Right cardiac atrium (tissue), 5 donors: ENCODE measurements at regions not wholly inside any gene's neighbourhood (a gene's known extent, or its start where the extent isn't known, plus 50 kb on each side); places are given as distances from the start of the nearest gene placed in this dataset.

Experiments used
- ATAC-seq, 2 donors: fragments of 200-7000 bp; cut with Tn5 transposase; one replicate each; pipeline versions ENCODE4 v1.8.0 to v1.9.1; 2020; ENCODE audit warnings: moderate library complexity in 2 of 2, mild to moderate bottlenecking in 1 of 2
- DNase-seq, 3 donors: peaks; one replicate each; pipeline ENCODE4 v3.0.0-alpha.2; 2020
- H3K27ac ChIP-seq: one replicate; pipeline ENCODE4 v1.5.1; 2013; ENCODE audit warnings: mild to moderate bottlenecking, low read length, control low read depth, moderate library complexity
- H3K27me3 ChIP-seq: one replicate; pipeline ENCODE4 v1.6.1; 2013; ENCODE audit not compliant: control insufficient read depth, insufficient read depth
- H3K4me1 ChIP-seq: one replicate; pipeline ENCODE4 v1.6.1; 2013; ENCODE audit warnings: low read length; ENCODE audit not compliant: control insufficient read depth, insufficient read depth
- H3K4me3 ChIP-seq: one replicate; pipeline ENCODE4 v1.5.1; 2013; ENCODE audit warnings: low read length, control low read depth
- H3K9me3 ChIP-seq: one replicate; pipeline ENCODE4 v1.6.1; 2013; ENCODE audit warnings: low read length; ENCODE audit not compliant: control insufficient read depth
- WGBS: extraction: QIAGEN DNeasy Blood & Tissue Kit; methylation state at CpG from one replicate; pipeline ENCODE4 v1.1.7; 2013; 5-methylcytosine and 5-hydroxymethylcytosine counted together
- intact Hi-C, 4 donors: fragments of 100-400 bp; cut with DNase I; formaldehyde crosslinking; loops; one replicate each; pipeline versions ENCODE4 v1.11.0 to v1.14.0; 2022 to 2023
- donor health status: healthy with polysubstance abuse.
- donor health status: DM: no; HTN: yes; CAD: no.
- donor health status: DM: no; HTN: no; CAD: no.
- donor health status: DM: no; HTN: yes; CAD: no; lungs with severe emphysema.
- donor health status: DM: yes; HTN: yes; CAD: no.

DNA sequence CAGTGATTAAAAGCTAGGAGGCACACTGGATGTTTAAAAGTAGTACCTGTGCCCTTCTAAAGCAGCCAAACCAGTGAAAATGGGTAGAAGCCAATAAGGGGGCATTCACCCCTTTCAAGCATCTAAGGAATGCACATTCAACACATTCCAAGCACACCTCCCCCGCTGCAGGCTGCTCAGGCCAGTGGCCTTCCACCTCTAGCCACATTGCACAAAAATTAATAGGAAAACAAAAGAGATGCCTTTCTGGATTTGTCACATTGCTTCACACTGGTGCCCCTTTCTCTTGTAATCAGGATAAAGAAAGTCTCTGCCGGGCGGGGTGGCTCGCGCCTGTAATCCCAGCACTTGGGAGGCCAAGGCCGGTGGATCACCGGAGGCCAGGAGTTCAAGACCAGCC lies 834.0 kb downstream of the USP25 start:
- Histone ChIP-seq H3K27ac (no peak overlapping the region), H3K9me3 (no peaks in the 10 kb centered on the region), H3K4me3 (no peak overlapping the region), H3K4me1 (peaks cover 5% of the 10 kb centered on the region), H3K27me3 (no peaks in the 10 kb centered on the region)
- peak in 1 of 2 donors; percentile 26 for ATAC-seq
- intact Hi-C loops, result no loop called here
- WGBS, result 87% methylated on average over 7 of the region's 7 CpGs
- peak in 1 of 3 donors; percentile 18 for DNase-seq

DNA sequence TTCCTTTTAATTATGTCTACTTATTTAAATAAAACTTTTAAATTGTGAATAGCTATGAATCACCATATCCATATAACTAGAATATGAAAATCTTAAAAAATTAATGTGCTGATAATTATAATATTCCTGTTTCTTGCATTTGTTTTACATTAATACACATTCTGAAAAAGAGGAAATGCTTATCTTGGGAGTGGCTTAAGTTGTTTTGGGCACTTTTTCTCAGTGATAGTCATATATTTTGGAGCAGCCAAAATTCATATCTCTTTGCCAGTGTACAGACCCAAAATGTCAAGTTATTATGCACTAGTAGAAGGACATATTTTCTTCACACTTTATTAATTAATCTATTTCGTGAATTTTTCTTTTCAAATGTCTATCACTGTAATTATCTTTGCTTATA lies 838.5 kb downstream of the USP25 start:
- WGBS, result 51% methylated on average over 1 of the region's 1 CpG
- Histone ChIP-seq H3K27ac (no peak overlapping the region), H3K27me3 (no peaks in the 10 kb centered on the region), H3K9me3 (no peaks in the 10 kb centered on the region), H3K4me3 (no peak overlapping the region), H3K4me1 (peaks cover 5% of the 10 kb centered on the region)
- intact Hi-C loops, result no loop called here
- DNase-seq, result no peak
- no peak for ATAC-seq

DNA sequence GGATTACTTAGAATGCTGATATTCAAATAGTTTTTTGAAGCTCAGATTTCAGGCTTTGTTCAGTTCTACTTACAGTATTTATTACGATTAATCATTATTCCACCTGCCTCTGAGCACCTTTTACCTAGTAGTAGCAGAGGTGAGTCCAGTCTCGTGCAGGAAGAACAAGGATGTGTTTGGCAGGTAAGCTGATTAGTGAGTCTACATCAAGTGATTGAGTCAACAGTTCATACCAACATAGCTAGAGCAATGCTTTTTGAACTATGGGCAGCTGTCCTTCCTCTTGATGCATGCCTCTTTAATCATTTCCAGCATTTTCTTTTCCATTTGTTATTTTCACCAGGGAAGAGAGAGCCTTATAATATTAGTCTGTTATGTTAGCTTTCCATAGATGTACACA lies 838.9 kb downstream of the USP25 start:
- Histone ChIP-seq H3K27me3 (no peaks in the 10 kb centered on the region), H3K4me1 (peaks cover 5% of the 10 kb centered on the region), H3K4me3 (no peak overlapping the region), H3K27ac (no peak overlapping the region), H3K9me3 (no peaks in the 10 kb centered on the region)
- intact Hi-C loops, result no loop called here
- no peak for ATAC-seq
- WGBS, result 93% methylated on average over 2 of the region's 2 CpGs
- DNase-seq, result no peak

DNA sequence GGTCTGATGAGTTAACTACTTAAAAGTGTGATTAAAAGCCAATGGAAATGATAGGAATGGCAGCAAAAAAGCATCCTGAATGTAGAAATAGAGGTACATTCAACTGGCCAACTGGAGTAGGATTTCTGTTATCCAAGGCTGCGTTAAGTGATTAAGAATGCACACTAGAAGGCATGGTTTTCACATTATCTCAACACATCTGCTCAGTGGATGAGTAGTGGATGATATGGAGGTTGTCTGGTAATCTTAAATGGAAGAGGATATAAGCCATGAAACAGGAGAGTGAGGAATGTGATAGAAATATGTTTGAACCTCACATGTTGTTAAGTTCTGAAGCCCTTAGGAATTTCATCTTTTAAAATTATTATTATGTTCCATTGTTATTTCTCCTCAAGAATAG lies 839.9 kb downstream of the USP25 start:
- no peaks in the 10 kb centered on the region for H3K9me3 ChIP-seq
- intact Hi-C loops, result no loop called here
- WGBS, result 65% methylated on average over 1 of the region's 1 CpG

DNA sequence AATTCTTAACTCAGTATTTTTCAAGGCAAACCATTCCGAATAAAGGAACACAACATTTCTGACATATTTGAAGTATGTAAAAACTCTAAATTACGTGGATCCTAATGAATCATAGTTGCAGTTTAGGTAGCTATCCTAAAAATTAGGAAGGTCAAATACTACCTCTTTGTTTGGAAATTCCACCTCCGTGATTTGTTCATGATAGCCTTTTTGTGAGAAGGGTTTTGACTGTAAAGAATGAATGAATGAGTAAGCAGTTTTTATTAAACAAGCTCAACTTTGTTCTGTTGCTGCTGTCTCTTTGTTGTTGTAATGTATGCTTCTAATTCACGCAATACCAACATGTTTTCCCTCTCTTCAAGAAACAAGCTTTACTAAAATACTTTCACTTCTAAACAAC lies 840.4 kb downstream of the USP25 start:
- Histone ChIP-seq H3K9me3 (no peaks in the 10 kb centered on the region), H3K27ac (no peak overlapping the region), H3K4me3 (no peak overlapping the region), H3K27me3 (no peaks in the 10 kb centered on the region), H3K4me1 (peaks cover 2% of the 10 kb centered on the region)
- intact Hi-C loops, result no loop called here
- ATAC-seq, result no peak
- 86% methylated on average over 4 of the region's 4 CpGs for WGBS
- DNase-seq, result no peak

More for the DNA sequence above, 839.9 kb downstream of the USP25 start:
- H3K27ac ChIP-seq, result no peak overlapping the region
- H3K4me1 ChIP-seq, result peaks cover 2% of the 10 kb centered on the region
- no peak overlapping the region for H3K4me3 ChIP-seq
- no peaks in the 10 kb centered on the region for H3K27me3 ChIP-seq
- ATAC-seq (no peak), DNase-seq (no peak)

DNA sequence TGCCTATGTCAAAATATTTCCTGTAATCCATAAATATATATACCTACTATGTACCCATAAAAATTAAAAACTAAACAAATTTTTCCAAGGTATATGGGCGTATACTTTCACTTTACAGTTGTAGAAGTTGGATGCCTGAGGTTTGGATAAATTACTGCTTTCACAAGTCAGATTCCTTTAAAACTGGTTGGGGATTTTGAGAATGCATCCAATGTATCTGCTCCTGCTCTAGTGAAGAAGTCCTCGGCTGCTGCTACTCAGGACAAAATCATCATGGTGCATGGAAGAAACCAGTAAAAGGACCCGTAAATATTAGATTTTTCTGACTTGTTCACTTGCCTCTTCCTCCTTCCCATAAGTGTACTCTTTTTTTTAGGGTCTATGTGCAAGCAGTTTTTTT lies 841.1 kb downstream of the USP25 start:
- Histone ChIP-seq H3K27me3 (no peaks in the 10 kb centered on the region), H3K9me3 (no peaks in the 10 kb centered on the region), H3K4me3 (no peak overlapping the region), H3K4me1 (peaks cover 2% of the 10 kb centered on the region), H3K27ac (no peak overlapping the region)
- 83% methylated on average over 3 of the region's 3 CpGs for WGBS
- ATAC-seq (no peak), DNase-seq (no peak)
- intact Hi-C loops, result no loop called here

DNA sequence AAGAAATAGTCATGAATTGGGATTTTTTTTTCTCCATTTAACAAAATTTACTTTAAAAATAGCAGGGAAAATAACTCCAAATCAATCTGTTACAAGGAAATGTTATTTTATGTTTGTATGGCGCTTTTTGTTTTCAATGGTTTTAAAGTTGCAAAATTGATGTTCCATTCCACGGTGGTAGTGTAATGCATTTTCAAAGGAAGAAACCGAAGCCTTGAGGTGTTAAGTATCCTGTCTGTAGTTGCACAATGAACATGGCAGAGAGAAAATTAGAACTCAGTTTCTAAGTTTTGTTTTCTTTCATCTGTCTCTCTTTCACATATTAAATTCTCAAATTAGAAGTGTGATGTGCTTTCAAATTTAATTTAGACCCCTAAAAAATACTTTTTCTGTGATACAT lies 841.8 kb downstream of the USP25 start:
- Histone ChIP-seq H3K9me3 (no peaks in the 10 kb centered on the region), H3K4me3 (no peak overlapping the region), H3K27ac (no peak overlapping the region), H3K4me1 (peaks cover 2% of the 10 kb centered on the region), H3K27me3 (no peaks in the 10 kb centered on the region)
- intact Hi-C loops, result no loop called here
- 94% methylated on average over 3 of the region's 3 CpGs for WGBS
- ATAC-seq, result no peak
- no peak for DNase-seq

DNA sequence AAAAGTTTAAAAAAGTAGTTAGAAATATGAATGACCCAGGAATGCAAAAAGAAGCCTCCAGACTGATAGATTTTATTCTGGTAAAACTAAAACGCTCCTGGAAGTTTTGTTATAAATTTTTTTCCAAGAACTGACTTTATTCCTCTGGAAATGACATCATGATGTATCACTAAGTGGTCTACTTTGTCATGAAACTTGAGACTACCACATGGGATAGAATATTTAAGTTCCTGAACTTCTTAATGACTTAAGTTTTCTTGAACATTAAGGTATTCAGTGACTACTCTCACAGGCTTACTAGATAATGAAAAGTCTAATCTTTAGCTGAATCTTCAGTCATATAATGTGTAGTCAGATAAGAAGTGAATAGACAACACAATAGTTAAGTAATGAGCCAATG lies 842.2 kb downstream of the USP25 start:
- WGBS, result 74% methylated on average over 1 of the region's 1 CpG
- no peak overlapping the region for H3K4me3 ChIP-seq
- intact Hi-C loops, result no loop called here
- DNase-seq (no peak), ATAC-seq (no peak)
- peaks cover 2% of the 10 kb centered on the region for H3K4me1 ChIP-seq
- no peak overlapping the region for H3K27ac ChIP-seq
- no peaks in the 10 kb centered on the region for H3K27me3 ChIP-seq
- H3K9me3 ChIP-seq, result no peaks in the 10 kb centered on the region

DNA sequence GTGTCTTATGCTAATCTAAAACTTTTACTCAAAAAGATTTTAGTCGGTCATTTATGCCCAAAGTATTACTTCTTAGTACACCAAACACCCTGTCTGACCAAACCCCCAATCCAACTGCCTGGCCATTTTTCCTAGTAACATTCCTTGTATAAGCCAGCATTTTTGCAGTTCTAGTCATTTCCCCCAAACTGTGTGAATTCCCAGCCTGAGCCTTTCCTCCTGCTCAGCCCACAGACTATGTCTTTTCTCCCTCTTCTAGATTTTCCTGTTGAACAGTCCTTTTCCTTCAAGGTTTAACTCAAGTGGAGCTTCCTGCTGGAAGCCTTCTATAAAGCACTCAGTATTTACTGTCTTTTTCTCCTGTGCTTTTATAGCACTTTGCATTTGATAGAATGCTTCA lies 843.8 kb downstream of the USP25 start:
- WGBS, result 86% methylated on average over 1 of the region's 1 CpG
- H3K4me1 ChIP-seq, result peaks cover 2% of the 10 kb centered on the region
- no peak overlapping the region for H3K4me3 ChIP-seq
- no peaks in the 10 kb centered on the region for H3K9me3 ChIP-seq
- no peak for ATAC-seq
- no peak overlapping the region for H3K27ac ChIP-seq
- no peak for DNase-seq
- no peaks in the 10 kb centered on the region for H3K27me3 ChIP-seq
- intact Hi-C loops, result no loop called here

DNA sequence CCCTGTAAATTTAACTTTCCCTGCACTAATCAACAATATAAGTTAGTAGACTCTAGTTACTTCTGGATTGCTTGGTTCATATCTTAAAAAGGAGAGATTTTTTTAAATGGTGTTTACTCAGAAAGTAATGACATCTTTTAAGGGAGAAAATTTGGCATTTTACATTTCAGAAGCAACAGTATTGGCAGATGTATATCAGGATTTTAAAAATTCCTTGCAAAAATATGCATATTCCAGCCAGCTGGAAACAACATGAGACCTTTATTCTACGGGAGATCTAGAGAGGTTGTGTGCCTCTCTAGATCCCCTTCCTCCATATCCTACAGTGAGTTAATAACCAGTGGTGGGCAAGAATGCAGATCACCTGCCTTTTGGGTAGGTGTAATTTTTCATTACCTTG lies 848.2 kb downstream of the USP25 start:
- no peak for ATAC-seq
- 68% methylated on average over 1 of the region's 1 CpG for WGBS
- Histone ChIP-seq H3K9me3 (no peaks in the 10 kb centered on the region), H3K27ac (no peak overlapping the region), H3K4me3 (no peak overlapping the region), H3K27me3 (no peaks in the 10 kb centered on the region), H3K4me1 (peaks cover 2% of the 10 kb centered on the region)
- intact Hi-C loops, result no loop called here
- DNase-seq, result no peak

DNA sequence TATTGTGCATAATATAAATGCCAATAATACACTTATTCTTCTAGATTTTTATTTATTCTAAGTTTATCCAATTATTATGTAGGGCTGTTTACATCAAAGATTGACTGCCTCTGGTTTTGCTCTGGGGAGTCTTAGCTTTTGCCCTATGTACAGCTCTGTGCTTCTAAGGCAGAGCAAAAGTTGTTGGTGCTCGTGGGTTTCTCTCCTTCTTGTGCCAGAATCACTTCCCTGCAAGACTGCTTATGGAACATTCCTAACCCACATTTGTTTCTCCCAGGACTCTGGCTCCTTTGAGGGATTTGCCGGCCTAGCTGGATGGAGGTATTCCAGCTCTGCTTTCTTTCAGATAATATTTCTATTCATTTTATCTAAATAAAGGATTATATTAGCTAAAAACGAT lies 849.1 kb downstream of the USP25 start:
- H3K9me3 ChIP-seq, result no peaks in the 10 kb centered on the region
- H3K4me3 ChIP-seq, result no peak overlapping the region
- DNase-seq (peak in 1 of 3 donors; percentile 15), ATAC-seq (peak; percentile 51 to 54)
- no peak overlapping the region for H3K27ac ChIP-seq
- H3K27me3 ChIP-seq, result no peaks in the 10 kb centered on the region
- peaks cover 4% of the 10 kb centered on the region for H3K4me1 ChIP-seq
- WGBS, result 26% methylated on average over 3 of the region's 3 CpGs
- intact Hi-C loops, result no loop called here

DNA sequence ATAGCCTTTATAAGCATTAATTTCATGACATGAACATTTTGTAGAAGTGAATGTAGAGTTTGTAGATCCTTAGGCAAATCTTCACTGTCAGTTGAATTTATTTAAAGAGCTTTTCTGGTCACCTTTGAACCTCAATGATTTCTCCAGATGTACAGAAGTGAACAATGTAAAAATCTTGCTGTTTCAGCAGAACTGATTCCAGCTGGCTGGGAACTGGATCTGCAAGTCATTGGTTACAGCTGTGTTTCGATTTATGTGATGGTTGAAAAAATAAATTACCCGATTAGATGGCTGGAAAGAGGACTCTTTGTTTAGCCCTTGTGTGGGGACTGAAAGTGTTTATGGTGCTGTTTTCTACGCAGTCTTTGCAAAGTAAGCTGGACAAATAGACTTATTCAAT lies 849.8 kb downstream of the USP25 start:
- Histone ChIP-seq H3K9me3 (no peaks in the 10 kb centered on the region), H3K4me3 (no peak overlapping the region), H3K4me1 (peaks cover 4% of the 10 kb centered on the region), H3K27me3 (no peaks in the 10 kb centered on the region), H3K27ac (no peak overlapping the region)
- 27% methylated on average over 3 of the region's 3 CpGs for WGBS
- DNase-seq (no peak), ATAC-seq (no peak)
- intact Hi-C loops, result no loop called here
